Skin of body (tissue), 1 donor: ENCODE measurements at regions not wholly inside any gene's neighbourhood (a gene's known extent, or its start where the extent isn't known, plus 50 kb on each side); places are given as distances from the start of the nearest gene placed in this dataset.

Experiments
- DNase-seq: peaks from one replicate; lab custom pipeline; 2025; lab: John Stamatoyannopoulos, UW

GRCh38 chr1:98384461-98385141 is 276.9 kb upstream of the SNX7 start:
- no peak for DNase-seq

- DNase-seq: no peak
These were observed 278.4 kb upstream of the SNX7 start for GRCh38 chr1:98382986-98383740.

GRCh38 chr1:98382586-98382985 is 278.9 kb upstream of the SNX7 start:
- DNase-seq: no peak

GRCh38 chr1:98374098-98374497 is 287.4 kb upstream of the SNX7 start:
- no peak for DNase-seq

GRCh38 chr1:98373056-98373455 is 288.5 kb upstream of the SNX7 start:
- DNase-seq: no peak

GRCh38 chr1:98371764-98372163 is 289.8 kb upstream of the SNX7 start:
- no peak for DNase-seq

- DNase-seq: no peak
These were observed 292.1 kb upstream of the SNX7 start for GRCh38 chr1:98369463-98369862.

GRCh38 chr1:98368995-98369394 is 292.5 kb upstream of the SNX7 start:
- no peak for DNase-seq

- DNase-seq: no peak
These were observed 294.1 kb upstream of the SNX7 start for GRCh38 chr1:98367426-98367825.

- DNase-seq: no peak
These were observed 295.2 kb upstream of the SNX7 start for GRCh38 chr1:98366343-98366742.

GRCh38 chr1:98364544-98364943 is 297.0 kb upstream of the SNX7 start:
- no peak for DNase-seq

GRCh38 chr1:98360864-98361263 is 300.7 kb upstream of the SNX7 start:
- DNase-seq: no peak

GRCh38 chr1:98355656-98356383 is 305.7 kb upstream of the SNX7 start:
- DNase-seq: peak; percentile 30

- no peak for DNase-seq
These were observed 309.1 kb upstream of the SNX7 start for GRCh38 chr1:98352378-98352777.

- DNase-seq: no peak
These were observed 310.0 kb upstream of the SNX7 start for GRCh38 chr1:98351561-98351960.

GRCh38 chr1:98345417-98345816 is 316.1 kb upstream of the SNX7 start:
- no peak for DNase-seq

- DNase-seq: no peak
These were observed 316.8 kb upstream of the SNX7 start for GRCh38 chr1:98344731-98345130.

GRCh38 chr1:98342566-98342965 is 319.0 kb upstream of the SNX7 start:
- no peak for DNase-seq

GRCh38 chr1:98340511-98340910 is 321.0 kb upstream of the SNX7 start:
- no peak for DNase-seq

- DNase-seq: no peak
These were observed 324.9 kb upstream of the SNX7 start for GRCh38 chr1:98336472-98337083.

GRCh38 chr1:98333936-98334335 is 327.6 kb upstream of the SNX7 start:
- no peak for DNase-seq

- DNase-seq: no peak
These were observed 328.1 kb upstream of the SNX7 start for GRCh38 chr1:98333406-98333805.
